ENCODE measurements at regions not wholly inside any gene's neighbourhood (a gene's known extent, or its start where the extent isn't known, plus 50 kb on each side); places are given as distances from the start of the nearest gene placed in this dataset.

- no peak for DNase-seq (ENCODE audit: low read depth in 3 of 3)
These were observed 168.4 kb upstream of the AVPR1A start for GRCh38 chr12:63319386-63319785.

- DNase-seq (ENCODE audit: low read depth in 3 of 3) = no peak
These were observed 167.9 kb upstream of the AVPR1A start for GRCh38 chr12:63318933-63319332.

GRCh38 chr12:63318313-63318712 is 167.3 kb upstream of the AVPR1A start:
- DNase-seq (ENCODE audit: low read depth in 3 of 3) = no peak

- DNase-seq (ENCODE audit: low read depth in 3 of 3) = no peak
These were observed 166.9 kb upstream of the AVPR1A start for GRCh38 chr12:63317880-63318279.

GRCh38 chr12:63317286-63317846 is 166.4 kb upstream of the AVPR1A start:
- no peak for DNase-seq (ENCODE audit: low read depth in 3 of 3)

GRCh38 chr12:63313139-63313538 is 162.1 kb upstream of the AVPR1A start:
- no peak for DNase-seq (ENCODE audit: low read depth in 3 of 3)

- DNase-seq (ENCODE audit: low read depth in 3 of 3) = no peak
These were observed 157.7 kb upstream of the AVPR1A start for GRCh38 chr12:63308671-63309070.

GRCh38 chr12:63307849-63308248 is 156.8 kb upstream of the AVPR1A start:
- DNase-seq (ENCODE audit: low read depth in 3 of 3) = no peak

GRCh38 chr12:63305901-63306875 is 155.2 kb upstream of the AVPR1A start:
- DNase-seq (ENCODE audit: low read depth in 3 of 3) = no peak

GRCh38 chr12:63304887-63305316 is 153.9 kb upstream of the AVPR1A start:
- no peak for DNase-seq (ENCODE audit: low read depth in 3 of 3)

GRCh38 chr12:63302941-63303536 is 152.0 kb upstream of the AVPR1A start:
- DNase-seq (ENCODE audit: low read depth in 3 of 3) = no peak

- DNase-seq (ENCODE audit: low read depth in 3 of 3) = no peak
These were observed 151.4 kb upstream of the AVPR1A start for GRCh38 chr12:63302269-63302940.

GRCh38 chr12:63301311-63301710 is 150.3 kb upstream of the AVPR1A start:
- DNase-seq (ENCODE audit: low read depth in 3 of 3) = no peak

- no peak for DNase-seq (ENCODE audit: low read depth in 3 of 3)
These were observed 147.5 kb upstream of the AVPR1A start for GRCh38 chr12:63298386-63298930.

GRCh38 chr12:63294327-63294632 is 143.3 kb upstream of the AVPR1A start:
- no peak for DNase-seq (ENCODE audit: low read depth in 3 of 3)

GRCh38 chr12:63292471-63293221 is 141.6 kb upstream of the AVPR1A start:
- DNase-seq (ENCODE audit: low read depth in 3 of 3) = no peak

GRCh38 chr12:63276537-63277365 is 125.8 kb upstream of the AVPR1A start:
- no peak for DNase-seq (ENCODE audit: low read depth in 3 of 3)

GRCh38 chr12:63266988-63267387 is 116.0 kb upstream of the AVPR1A start:
- no peak for DNase-seq (ENCODE audit: low read depth in 3 of 3)

GRCh38 chr12:63264629-63265028 is 113.6 kb upstream of the AVPR1A start:
- no peak for DNase-seq (ENCODE audit: low read depth in 3 of 3)

- DNase-seq (ENCODE audit: low read depth in 3 of 3) = no peak
These were observed 99.5 kb upstream of the AVPR1A start for GRCh38 chr12:63250486-63250885.

All from stimulated activated CD4-positive, alpha-beta T cell treated with anti-CD3 and anti-CD28 coated beads, TNF-alpha, amount 100 ng/mL, for 24 hours (primary cell).